Stromal cell of bone marrow (primary cell): ENCODE measurements at regions not wholly inside any gene's neighbourhood (a gene's known extent, or its start where the extent isn't known, plus 50 kb on each side); places are given as distances from the start of the nearest gene placed in this dataset.
A peak's percentile ranks its signal among the peaks of the same experiment; 100 is the strongest.

ENCODE experiments used
- DNase-seq: peaks from one replicate; pipeline ENCODE4 v3.0.0-alpha.2; 2012; ENCODE audit warnings: low read depth

DNA sequence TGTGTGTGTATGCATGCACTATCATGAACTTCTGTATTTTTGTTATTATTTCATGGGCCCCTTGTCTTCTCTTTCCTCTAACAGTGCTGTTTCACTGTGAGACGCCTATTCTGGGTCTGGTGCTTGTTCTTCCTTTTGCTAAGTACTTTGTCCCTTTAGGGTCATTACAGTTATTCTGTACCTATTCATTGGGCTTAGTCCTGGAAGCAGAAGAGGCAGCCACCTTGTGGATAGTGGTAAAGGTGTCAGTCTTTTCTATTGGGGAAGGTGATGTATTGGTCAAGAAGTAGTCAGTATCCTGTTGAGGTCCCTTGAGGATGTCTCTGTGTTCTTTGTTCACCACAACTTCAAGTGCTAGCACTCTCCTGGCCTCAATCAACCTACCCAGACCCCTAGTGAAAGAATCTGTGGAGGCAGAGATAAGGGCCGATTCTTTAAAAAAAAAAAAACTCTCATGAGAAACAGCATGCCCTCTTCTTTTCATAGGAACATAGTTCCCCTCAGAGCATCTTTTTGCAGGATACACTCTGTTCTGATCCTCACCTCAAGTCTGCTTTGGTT, 593.8 kb downstream of the SPRY1 start:
- no peak for DNase-seq

DNA sequence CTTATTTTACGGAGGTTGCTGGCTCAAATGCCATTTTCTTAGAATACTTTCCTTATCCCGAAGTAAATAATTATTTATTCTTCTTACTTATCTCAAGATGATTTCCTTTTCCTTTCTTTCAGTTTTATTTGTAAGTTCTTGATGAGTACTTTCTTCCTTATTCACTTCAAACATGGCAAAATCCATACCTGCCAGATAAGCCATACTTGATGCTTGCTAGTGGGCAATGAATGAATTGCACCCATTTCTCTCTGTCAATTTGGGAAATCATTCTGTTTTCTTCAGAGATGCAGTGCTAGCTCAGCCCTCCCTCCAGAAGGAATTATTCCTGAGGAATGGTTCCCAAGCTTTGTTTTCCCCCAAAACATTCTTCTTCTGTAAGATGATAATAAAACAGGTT, 598.3 kb downstream of the SPRY1 start:
- DNase-seq = no peak

DNA sequence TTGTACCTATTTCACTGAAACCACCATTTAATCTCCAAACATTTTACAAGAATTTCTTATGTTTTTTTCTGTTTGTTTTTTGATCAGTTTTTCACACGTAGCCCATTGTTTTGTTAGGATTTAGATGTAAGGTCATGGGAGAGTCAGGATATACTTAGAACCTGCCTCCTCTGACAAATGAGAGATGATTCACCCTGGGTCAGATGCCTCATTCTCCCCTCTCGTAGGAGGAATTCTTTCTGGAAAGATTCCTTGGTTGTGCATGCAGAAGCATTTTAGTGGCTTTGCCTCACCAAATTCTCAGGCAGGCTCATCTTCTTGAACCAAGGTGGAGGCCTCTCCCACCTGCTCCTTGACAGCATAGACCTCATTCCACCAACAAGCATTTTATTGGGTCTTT, 599.3 kb downstream of the SPRY1 start:
- peak; percentile 81 for DNase-seq

DNA sequence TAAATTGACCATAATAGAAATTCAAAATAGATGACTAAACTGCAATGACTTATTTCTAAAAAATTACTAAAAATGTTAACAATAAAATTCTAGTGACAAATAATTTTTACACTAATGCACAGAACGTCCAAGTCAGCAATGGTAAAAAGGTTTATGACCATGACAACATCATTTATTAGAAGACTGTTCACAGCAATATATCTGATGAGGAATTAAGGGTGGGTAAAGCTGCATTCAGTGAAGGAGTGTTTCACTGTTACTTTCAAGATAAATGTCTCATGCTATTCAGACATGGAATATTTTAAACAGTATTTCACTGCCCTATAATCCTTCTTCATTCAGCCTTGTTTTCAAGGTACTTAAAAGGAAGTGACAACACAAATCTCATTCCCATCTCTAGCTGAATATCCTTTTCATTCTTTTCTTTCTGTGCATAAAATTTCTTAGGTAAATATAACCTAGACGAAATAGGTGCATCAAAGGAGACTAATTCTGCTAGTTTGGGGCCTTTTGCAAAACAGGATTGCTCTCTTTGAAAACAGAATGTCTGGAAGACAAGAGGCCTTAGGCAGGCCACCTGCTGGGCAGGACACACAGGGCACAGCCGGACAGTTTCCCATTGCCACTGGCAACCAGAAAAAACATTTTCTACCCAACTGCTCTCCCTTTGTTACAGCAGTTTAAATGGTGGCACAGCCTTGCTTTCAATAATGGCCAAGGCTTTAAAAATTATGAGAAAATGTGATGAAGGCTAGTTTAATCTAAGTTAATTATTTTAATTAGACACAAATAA, 600.3 kb downstream of the SPRY1 start:
- DNase-seq = no peak

- DNase-seq = no peak
These were observed 601.3 kb downstream of the SPRY1 start for GRCh38 chr4:123997776-123998449.

GRCh38 chr4:124000233-124000632, 603.6 kb downstream of the SPRY1 start:
- no peak for DNase-seq

- DNase-seq = no peak
These were observed 619.2 kb downstream of the SPRY1 start for GRCh38 chr4:124015766-124016165.

- DNase-seq = no peak
These were observed 620.7 kb downstream of the SPRY1 start for GRCh38 chr4:124017185-124017785.

GRCh38 chr4:124018383-124019317, 622.1 kb downstream of the SPRY1 start:
- peak; percentile 27 for DNase-seq

DNA sequence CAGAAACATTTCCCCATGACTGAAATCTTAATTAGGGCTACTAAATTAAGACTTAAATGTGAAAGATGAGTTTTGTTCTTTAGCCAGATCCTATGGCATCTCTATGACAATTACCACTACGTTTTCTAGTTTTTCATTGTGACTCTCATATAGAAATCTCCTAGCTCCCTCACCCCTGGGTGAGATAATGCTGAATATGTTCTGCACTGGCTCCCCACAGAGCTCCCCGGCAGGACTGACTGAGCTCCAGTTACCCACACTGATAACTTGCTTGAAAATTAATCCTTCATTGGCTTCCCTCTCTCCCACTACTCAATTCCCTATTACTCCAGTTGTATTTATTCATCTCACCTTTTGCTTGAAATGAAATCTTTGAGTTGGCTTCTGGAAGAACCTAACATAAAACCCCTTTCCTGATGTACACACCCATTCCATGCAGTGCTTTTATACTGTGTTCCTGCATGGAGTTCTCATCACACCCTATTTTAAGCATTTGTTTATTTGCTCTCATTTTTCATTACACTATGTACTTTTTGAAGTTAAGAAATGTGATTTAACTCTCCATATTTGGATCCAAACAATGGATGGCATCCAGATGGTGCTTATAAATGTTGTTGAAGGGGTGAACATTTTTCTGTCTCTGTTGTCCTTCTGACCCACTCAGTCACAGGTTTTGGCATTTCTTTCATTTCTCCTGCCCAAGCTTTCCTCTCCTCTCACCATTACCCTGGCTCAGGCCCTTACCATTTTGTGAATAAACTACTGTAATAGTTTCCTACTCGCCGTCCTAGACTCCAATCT, 623.4 kb downstream of the SPRY1 start:
- DNase-seq = no peak

DNA sequence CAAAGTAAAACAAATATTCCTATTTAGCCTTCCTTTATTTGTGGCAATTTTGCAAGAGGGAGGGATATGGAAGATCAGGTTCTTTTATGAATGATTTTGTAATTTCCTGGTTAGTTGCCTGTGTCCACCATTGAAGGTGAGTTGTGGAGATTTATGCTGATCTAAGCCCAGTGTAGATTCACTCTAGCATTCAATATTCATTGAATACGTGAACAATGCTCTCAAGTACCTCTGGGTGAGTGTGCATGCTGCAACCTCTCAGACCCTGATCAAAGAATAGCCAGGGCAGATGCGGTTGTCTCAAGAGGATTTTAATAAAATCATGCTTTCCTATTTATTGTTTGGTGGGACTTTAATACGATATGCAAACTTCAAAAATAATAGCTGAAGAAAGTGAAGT, 628.4 kb downstream of the SPRY1 start:
- no peak for DNase-seq

DNA sequence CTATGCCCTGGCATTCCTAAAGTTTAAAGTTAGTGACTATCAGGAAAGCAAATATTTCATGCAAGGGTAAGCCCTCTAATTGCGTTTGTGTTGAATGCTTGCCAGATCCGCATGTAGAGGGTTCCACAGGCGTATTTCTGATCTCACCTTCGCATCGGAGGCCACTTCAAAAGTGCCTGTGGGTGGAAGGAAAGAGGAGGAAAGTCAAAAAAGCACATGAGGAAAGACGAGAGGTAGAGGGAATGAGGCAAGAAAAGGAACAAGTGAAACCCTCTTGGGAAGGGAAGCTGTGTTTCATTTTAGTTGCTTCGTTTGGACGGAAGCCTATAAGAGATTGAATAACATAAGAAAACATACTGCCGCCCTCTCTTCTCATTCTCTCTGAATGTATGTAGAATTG, 628.8 kb downstream of the SPRY1 start:
- DNase-seq = peak; percentile 64

GRCh38 chr4:124028182-124028581, 631.6 kb downstream of the SPRY1 start:
- DNase-seq = no peak

- DNase-seq = no peak
These were observed 633.6 kb downstream of the SPRY1 start for GRCh38 chr4:124030147-124030546.

GRCh38 chr4:124032035-124032434, 635.4 kb downstream of the SPRY1 start:
- DNase-seq = no peak

GRCh38 chr4:124035364-124036041, 638.9 kb downstream of the SPRY1 start:
- no peak for DNase-seq

- DNase-seq = no peak
These were observed 640.6 kb downstream of the SPRY1 start for GRCh38 chr4:124037236-124037635.

GRCh38 chr4:124044330-124044729, 647.7 kb downstream of the SPRY1 start:
- DNase-seq = no peak

GRCh38 chr4:124044867-124045266, 648.3 kb downstream of the SPRY1 start:
- DNase-seq = no peak

DNA sequence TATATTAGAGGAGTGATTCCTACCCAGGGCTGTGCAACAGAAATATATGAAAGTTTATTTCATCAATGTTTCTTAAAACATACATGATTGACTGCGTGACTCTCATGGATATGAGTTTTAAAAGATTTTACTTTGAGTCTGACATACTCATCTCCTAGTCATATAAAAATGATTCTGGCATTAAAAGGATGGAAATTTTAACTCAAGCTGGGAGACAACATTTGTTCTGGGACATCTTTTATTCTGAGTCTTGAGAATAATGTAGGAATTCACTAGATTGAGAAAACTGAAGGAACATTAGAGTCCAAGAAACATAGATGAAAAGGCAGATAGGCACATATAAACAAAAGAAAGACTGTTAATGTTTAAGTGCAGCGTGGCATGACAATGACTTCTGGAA, 649.6 kb downstream of the SPRY1 start:
- DNase-seq = no peak
